SH-SY5Y (cell line): ENCODE measurements at regions not wholly inside any gene's neighbourhood (a gene's known extent, or its start where the extent isn't known, plus 50 kb on each side); places are given as distances from the start of the nearest gene placed in this dataset.

Source experiments
- GATA2 ChIP-seq: IDR thresholded peaks from 2 replicates; pipeline ENCODE4 v1.6.1; 2011; ENCODE audit warnings: mild to moderate bottlenecking, low read depth, low read length
- GATA3 ChIP-seq: IDR thresholded peaks from 2 replicates; pipeline ENCODE4 v1.6.1; 2011; ENCODE audit warnings: low read depth, mild to moderate bottlenecking, low read length, moderate library complexity

- TF ChIP-seq GATA2 (no peak), GATA3 (no peak)
These were observed 141.3 kb upstream of the SLC1A4 start for GRCh38 chr2:64847930-64848329.
